NCI-H1694 treated with DMSO at 0.1 percent for 48 hours (cell line): ENCODE measurements at regions not wholly inside any gene's neighbourhood (a gene's known extent, or its start where the extent isn't known, plus 50 kb on each side); places are given as distances from the start of the nearest gene placed in this dataset.

Source experiments
- DNase-seq: peaks from one replicate; lab custom pipeline; 2025; lab: John Stamatoyannopoulos, UW

GRCh38 chr5:4880304-4880741 is 259.8 kb upstream of the ADAMTS16 start:
- no peak for DNase-seq

- no peak for DNase-seq
These were observed 258.6 kb upstream of the ADAMTS16 start for GRCh38 chr5:4881366-4882002.

GRCh38 chr5:4882186-4882585 is 257.9 kb upstream of the ADAMTS16 start:
- DNase-seq = no peak

GRCh38 chr5:4883360-4883759 is 256.8 kb upstream of the ADAMTS16 start:
- no peak for DNase-seq

- no peak for DNase-seq
These were observed 246.9 kb upstream of the ADAMTS16 start for GRCh38 chr5:4893063-4893744.

- no peak for DNase-seq
These were observed 243.8 kb upstream of the ADAMTS16 start for GRCh38 chr5:4896328-4896727.

GRCh38 chr5:4901305-4901811 is 238.8 kb upstream of the ADAMTS16 start:
- DNase-seq = no peak

- no peak for DNase-seq
These were observed 238.2 kb upstream of the ADAMTS16 start for GRCh38 chr5:4901924-4902323.

- DNase-seq = no peak
These were observed 234.2 kb upstream of the ADAMTS16 start for GRCh38 chr5:4905674-4906520.

- DNase-seq = no peak
These were observed 233.3 kb upstream of the ADAMTS16 start for GRCh38 chr5:4906786-4907185.

GRCh38 chr5:4907571-4907970 is 232.6 kb upstream of the ADAMTS16 start:
- DNase-seq = no peak

GRCh38 chr5:4909086-4909485 is 231.0 kb upstream of the ADAMTS16 start:
- no peak for DNase-seq

GRCh38 chr5:4911646-4912403 is 228.3 kb upstream of the ADAMTS16 start:
- no peak for DNase-seq

GRCh38 chr5:4921929-4922328 is 218.2 kb upstream of the ADAMTS16 start:
- DNase-seq = no peak

GRCh38 chr5:4924577-4924976 is 215.6 kb upstream of the ADAMTS16 start:
- DNase-seq = no peak

GRCh38 chr5:4927097-4927496 is 213.0 kb upstream of the ADAMTS16 start:
- DNase-seq = no peak

GRCh38 chr5:4928409-4928808 is 211.7 kb upstream of the ADAMTS16 start:
- DNase-seq = no peak

- DNase-seq = no peak
These were observed 211.0 kb upstream of the ADAMTS16 start for GRCh38 chr5:4929092-4929655.

- DNase-seq = no peak
These were observed 200.9 kb upstream of the ADAMTS16 start for GRCh38 chr5:4939042-4939781.

- DNase-seq = no peak
These were observed 199.0 kb upstream of the ADAMTS16 start for GRCh38 chr5:4941161-4941560.
